Activated T-helper 1 cell treated with anti-CD3 and anti-CD28 coated beads, Interleukin-2, amount 50 U/mL, for 16 hours (primary cell): ENCODE measurements at regions not wholly inside any gene's neighbourhood (a gene's known extent, or its start where the extent isn't known, plus 50 kb on each side); places are given as distances from the start of the nearest gene placed in this dataset.
"Not testable (repeated sequence)": the region's sequence is repeated elsewhere in the genome, so short reads cannot be mapped to it uniquely, and the experiment has no call there.

Experiments used
- DNase-seq, 2 donors: peaks; one replicate each; pipeline ENCODE4 v3.0.0-alpha.2; 2020; ENCODE audit warnings: low read depth in 1 of 2, low spot score in 1 of 2

GRCh38 chr2:238520359-238520886 is 93.7 kb downstream of the ASB1 start:
- DNase-seq = no peak

GRCh38 chr2:238521002-238521401 is 94.3 kb downstream of the ASB1 start:
- no peak for DNase-seq

GRCh38 chr2:238521870-238522269 is 95.1 kb downstream of the ASB1 start:
- no peak for DNase-seq

GRCh38 chr2:238523158-238524110 is 96.7 kb downstream of the ASB1 start:
- DNase-seq = no peak

GRCh38 chr2:238524426-238524983 is 97.8 kb downstream of the ASB1 start:
- DNase-seq = no peak

GRCh38 chr2:238525990-238526389 is 99.3 kb downstream of the ASB1 start:
- no peak for DNase-seq

- DNase-seq = no peak
These were observed 100.8 kb downstream of the ASB1 start for GRCh38 chr2:238527565-238527964.

DNA sequence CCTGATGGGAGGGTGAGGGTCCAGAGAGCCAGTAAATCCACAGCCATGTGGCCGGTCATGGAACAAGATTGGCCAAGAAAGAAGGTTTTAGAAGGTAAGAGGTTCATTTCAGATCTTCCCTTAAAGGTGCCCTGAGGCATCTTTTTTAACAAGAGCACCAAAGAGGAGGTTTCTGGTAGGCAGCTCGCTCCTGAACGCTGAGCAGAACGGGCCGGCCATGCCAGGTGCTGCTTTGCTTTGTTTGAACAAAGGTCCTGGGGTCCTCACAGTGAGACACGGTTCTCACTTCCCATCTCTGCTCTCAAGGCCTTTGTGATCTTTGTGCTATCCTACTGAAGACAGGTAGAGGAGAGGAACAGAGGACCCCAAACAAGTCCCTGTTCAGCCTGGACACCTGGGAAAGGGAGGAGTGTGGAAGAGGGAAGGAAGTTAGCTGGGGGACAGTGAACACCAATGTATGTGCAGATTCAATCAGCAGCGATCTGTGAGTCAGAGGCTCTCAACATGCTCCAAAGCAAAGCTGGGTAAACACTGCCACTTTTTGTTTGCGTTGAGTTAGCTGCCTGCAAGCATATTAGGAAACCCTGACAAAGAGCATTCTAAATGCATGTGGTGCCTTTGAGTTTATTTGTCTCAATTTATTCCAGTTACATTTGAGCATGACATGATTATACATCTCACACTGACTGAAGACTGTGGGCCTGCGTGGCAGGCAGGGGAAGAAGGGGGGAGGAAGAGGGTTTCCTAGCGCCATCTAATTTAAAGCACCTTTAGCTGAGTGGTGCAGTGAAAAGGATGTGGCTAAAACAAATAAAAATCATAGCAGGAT is 102.4 kb downstream of the ASB1 start:
- no peak for DNase-seq

DNA sequence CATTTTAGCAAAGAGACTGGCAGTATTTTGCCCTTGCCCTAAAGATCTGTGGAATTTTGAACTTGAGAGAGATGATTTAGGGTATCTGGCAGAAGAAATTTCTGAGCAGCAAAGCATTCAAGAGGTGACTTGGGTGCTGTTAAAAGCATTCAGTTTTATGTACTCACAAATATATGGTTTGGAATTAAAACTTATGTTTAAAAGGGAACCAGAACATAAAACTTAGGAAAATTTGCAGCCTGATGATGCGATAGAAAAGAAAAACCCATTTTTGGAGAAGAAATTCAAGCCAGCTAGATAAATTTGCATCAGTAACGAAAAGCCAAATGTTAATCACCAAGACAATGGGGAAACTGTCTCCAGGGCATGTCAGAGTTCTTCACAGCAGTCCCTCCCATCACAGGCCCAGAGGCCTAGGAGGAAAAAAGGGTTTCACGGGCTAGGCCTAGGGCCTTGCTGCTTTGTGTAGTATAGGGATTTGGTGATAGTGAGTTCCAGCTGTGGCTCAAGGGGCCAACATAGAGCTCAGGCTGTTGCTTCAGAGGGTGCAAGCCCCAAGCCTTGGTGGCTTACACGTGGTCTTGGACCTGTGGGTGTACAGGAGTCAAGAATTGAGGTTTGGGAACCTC is 104.4 kb downstream of the ASB1 start:
- not testable (repeated sequence) for DNase-seq

GRCh38 chr2:238543732-238544131 is 117.0 kb downstream of the ASB1 start:
- not testable (repeated sequence) for DNase-seq

GRCh38 chr2:238548902-238549462 is 122.3 kb downstream of the ASB1 start:
- no peak for DNase-seq

- DNase-seq = no peak
These were observed 123.1 kb downstream of the ASB1 start for GRCh38 chr2:238549866-238550265.

- DNase-seq = no peak
These were observed 124.4 kb downstream of the ASB1 start for GRCh38 chr2:238551091-238551490.

DNA sequence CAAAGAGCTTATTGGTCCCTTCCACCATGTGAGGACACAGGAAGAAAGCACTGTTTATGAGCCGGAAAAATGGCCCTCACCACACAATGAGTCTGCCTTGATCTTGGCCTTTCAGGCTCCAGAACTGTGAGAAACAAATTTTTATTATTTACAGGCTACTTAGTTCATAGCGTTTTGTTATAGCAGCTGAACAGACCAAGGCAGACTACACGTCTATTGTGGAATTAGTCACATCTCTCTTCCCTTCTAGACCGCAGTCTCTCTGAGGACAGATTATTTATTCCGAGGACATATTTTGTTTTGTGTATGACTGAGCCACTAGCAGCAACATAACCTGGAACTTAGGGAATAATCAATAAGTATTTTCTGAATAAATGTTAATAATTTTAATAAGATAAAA is 125.5 kb downstream of the ASB1 start:
- no peak for DNase-seq

DNA sequence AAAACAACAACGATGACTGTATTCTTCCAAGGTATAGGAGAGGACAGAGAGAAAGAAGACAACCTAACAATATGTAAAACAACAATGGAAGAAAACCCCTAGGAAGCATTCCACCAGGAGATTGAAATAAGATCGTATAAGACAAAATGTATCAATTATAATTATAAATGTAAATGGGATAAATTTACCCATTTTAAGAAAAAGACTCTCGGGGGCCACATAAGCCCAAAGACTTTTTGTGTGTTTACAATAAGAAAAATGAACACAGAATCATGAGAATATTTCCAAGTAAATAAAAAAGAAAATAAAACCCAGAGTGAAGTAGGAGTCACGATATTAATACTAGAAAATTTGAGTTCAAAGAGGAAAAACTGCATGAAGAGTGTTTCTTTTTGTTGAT is 126.4 kb downstream of the ASB1 start:
- no peak for DNase-seq

DNA sequence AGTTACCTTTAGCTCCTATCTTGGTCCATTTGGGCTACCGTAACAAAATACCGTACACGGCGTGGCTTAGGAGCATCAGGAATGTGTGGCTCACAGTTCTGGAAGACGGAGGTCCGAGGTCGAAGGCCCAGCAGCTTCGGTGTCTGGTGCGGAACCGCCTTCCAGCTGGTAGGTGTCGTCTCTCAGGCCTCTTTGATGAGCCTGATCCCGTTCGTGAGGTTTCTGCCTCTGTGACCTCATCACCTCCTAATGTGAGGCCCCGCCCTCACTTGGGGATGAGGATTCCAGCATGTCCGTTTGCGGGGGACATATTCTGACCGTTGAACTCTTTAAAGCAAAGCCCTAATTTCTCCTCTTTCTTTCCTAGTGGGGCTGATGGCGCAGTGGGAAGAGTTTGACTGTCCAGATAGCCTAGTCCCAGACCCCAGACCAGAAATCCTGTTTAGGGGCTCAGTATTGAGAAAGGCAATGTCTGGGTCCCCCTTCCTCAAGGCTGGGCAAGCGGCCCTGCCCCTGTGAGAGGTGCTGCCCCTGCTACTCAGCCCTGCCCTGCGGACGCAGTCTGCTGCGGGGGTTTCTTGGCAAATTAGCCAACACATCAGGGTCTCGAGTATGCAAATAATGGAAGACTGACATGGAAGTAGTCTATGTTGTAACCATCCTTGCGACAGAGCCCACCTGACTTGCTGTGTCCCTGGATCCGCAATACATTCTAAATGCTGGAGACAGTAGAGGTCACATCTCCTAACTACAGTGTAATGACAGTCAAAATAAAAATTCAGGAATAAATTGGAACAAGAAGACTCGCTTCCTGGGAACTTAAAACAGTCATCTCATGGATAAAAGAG is 128.0 kb downstream of the ASB1 start:
- DNase-seq = no peak

DNA sequence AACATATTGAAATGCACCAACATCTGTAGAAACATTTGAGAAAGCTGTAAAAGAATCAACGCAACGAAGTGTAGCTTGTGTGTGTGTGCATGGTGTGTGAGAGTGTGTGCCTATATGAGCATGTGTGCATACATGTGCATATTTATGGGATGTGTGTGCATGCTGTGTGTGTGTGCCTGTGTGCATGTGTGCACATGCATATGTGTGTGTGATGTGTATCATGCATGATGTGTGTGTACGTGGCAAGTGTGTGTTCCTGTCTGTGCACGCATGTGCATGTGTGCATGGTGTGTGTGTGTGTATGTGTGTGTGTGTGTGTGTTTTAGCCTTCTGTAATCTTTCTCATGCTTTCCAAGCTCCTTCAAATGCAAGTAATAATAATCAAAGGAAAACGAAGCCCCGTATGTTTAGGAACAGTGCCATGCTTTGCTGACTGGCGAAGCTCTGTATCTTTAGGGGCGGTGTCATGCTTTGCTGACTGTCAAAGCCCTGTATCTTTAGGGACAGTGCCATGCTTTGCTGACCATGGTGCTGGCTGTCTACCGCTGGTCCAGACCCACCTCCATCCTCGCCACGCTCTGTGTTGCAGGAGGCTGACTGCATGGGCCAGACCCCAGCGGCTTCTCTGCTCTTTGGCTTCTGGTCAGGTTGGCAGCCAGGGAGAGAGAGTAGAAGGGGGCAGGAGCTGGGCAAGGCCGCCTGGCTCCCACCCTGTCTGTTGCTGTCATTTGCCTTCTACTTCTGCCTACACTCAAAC is 129.2 kb downstream of the ASB1 start:
- no peak for DNase-seq

- DNase-seq = no peak
These were observed 130.7 kb downstream of the ASB1 start for GRCh38 chr2:238557431-238557830.

DNA sequence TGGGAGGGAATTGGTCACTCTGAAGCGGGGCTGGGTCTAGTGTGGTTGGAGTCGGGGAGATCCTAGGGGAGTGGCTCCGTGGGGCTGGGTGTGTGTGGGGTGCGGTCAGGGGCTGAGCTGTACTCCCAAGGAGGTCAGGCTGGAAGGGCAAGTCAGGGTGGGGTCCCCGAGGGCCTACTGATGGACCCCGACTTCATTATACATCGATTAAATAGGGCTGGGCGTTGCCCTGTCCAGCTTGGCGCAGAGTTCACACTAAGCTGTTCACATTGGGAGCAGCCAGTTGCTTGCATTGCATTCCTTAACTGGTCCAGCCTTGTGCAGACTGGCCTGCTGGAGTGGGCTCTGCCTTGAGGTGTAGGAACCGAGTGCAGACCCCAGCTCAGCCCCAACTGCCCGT is 131.2 kb downstream of the ASB1 start:
- DNase-seq = no peak
